ENCODE measurements at regions not wholly inside any gene's neighbourhood (a gene's known extent, or its start where the extent isn't known, plus 50 kb on each side); places are given as distances from the start of the nearest gene placed in this dataset.
"Not testable (repeated sequence)": the region's sequence is repeated elsewhere in the genome, so short reads cannot be mapped to it uniquely, and the experiment has no call there.

DNA sequence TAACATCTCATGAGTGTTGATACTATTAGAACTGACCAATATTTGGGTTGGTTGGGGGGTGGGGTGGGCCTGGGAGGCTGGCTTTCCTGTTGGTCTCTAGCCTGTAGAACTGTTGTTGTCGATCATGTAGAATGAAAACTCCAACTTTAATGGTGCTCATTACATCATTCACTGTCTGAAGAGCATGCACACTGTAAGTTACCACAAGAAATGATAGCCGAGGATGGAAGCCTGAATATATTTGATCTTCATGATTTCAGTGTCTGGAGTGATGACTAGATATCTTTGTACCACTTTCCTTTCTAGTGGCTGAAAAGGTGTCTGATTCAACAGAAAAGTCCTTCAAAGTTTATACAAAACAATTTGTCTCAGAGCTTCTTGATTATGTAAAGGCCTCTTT lies 123.6 kb downstream of the XCL2 start:
- no peak for DNase-seq (ENCODE audit: low spot score)

DNA sequence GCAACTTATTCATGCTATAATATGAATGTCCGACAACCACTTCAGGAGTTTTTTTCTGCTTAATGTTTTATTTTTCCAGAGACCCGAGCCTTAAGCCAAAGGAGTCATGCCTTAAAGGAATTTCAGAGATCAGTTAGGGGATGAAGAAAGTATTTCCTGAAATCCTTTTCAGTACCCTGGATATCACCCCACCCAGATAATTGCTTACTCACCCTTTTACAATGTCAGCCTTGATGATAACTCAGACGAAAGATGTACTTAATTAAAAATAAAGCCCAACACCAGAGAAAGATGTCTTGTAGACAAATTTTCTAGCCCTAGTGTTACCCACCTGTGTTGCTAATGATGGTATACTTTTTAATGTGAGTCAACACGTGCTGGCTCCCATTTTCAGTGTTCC lies 124.1 kb downstream of the XCL2 start:
- DNase-seq (ENCODE audit: low spot score), result peak; percentile 77

DNA sequence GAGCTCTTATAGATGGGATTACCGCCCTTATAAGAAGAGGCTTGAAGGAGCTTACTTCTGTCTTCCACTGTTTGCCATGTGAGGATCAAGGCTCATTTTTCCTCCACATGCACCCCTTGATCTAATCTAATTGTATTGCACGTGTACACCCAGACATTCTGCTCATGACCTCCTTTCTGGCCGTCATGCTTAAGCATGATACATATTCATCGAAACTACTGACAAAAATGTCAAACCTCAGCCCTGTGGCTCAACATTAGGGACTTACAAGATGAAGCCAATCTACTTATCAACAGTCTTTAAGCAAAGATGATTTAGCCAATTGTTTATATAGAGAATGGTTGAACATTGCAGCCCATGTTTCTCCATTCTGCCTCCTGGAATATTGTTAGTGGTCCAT lies 127.6 kb downstream of the XCL2 start:
- no peak for DNase-seq (ENCODE audit: low spot score)

DNA sequence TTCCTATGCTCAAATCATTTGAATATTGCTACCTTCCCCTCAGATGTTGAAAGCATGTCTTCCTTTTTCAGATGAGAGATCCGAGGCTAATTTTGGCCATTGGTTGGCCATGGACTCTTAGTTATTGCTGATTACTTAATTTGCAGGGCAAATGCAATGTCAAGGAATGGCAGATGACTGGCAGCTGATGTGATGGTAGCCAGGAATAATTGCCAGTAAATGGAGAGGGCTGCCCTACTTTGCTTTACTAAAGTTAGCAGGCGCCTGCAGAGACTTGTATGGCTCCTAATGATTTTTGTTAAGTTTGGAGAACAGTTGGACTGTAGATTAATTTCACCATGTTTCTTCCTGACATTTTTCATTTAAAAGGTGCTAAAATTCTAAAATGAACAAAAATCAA lies 128.9 kb downstream of the XCL2 start:
- no peak for DNase-seq (ENCODE audit: low spot score)

DNA sequence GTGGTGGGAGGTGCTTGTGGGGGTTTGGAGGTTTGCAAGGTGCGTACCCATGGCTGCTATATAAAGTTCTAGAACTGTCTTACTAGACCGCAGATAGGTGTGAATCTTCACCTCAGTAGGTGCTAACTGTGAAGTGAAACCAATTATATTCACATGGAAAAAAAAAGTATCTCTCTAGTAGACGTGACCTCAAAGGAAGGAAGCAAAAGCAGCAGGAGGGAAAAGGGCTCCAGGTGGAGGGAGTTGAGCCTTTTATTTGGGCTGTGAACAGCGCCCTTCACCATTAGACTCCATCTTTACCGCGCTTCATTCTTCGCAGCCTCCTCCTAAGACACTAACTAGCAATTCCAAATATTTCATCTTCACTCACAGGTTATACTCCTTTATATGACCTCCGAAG lies 129.8 kb downstream of the TBX19 start:
- no peak for DNase-seq (ENCODE audit: low spot score)

DNA sequence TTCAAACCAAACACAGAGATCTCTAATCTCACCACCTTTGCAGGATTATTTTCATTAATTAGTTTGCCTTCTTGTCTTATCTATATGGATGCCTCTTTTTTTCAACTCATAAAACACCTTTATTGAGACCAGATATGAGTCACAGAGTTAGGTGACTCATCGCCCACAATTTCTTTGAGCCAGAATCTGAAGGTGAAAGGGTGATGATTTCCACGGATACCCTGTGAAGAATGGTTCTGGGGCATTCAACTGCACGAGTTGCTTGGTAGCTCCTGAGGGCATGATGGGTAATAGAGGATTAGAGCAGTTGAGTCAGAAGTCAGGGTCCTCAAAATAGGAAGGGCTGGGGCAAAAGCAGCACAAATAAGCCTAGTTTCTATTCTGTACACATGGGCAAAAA lies 128.2 kb downstream of the TBX19 start:
- DNase-seq (ENCODE audit: low spot score), result peak; percentile 89

DNA sequence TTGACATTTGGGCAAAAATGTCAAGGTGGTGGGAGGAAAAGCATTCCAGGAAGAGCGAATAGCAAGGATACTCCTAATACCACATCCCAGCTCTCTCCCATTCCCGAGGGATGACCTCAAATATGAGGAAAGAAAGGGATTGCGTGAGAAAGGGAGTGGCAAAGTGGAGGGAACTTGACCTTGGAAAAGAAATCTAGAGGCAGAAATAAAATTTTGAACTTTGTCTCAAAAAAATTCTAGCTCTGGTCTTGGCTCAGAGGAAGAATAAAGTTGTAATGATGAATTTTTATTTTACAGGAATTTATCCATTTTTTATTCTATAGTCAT lies 127.8 kb downstream of the TBX19 start:
- peak; percentile 63 for DNase-seq (ENCODE audit: low spot score)

DNA sequence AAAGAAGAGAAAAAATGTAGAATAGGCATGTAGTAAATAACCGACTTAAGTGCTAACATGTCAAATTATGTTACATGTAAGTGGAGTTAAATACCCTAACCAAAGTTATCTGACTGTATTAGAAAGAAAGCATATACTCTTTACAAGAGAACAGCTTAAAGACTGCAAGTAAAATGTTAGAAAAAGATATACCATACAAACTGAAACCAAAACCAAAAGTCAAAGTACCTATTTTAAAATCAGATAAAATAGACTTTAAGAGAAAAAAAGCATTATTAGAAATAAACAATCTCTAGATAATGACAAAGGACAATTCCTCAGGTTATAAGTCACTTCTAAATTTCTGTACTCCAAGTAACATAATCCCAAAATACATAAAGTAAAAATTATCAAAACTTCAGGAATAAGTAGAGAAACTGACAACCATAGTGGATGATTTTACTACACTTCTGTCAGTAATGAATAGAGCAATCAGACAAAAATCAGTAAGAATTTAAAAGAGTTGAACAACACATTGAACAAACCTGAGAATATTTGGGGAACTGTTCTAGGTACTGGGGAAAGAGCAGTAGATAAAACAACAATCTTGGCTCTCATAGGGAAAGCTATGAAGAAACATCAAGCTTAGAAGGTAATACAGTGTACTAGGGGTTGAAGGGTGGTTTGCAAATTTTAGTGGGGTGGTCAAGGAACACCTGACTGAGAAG lies 127.3 kb downstream of the TBX19 start:
- no peak for DNase-seq (ENCODE audit: low spot score)

DNA sequence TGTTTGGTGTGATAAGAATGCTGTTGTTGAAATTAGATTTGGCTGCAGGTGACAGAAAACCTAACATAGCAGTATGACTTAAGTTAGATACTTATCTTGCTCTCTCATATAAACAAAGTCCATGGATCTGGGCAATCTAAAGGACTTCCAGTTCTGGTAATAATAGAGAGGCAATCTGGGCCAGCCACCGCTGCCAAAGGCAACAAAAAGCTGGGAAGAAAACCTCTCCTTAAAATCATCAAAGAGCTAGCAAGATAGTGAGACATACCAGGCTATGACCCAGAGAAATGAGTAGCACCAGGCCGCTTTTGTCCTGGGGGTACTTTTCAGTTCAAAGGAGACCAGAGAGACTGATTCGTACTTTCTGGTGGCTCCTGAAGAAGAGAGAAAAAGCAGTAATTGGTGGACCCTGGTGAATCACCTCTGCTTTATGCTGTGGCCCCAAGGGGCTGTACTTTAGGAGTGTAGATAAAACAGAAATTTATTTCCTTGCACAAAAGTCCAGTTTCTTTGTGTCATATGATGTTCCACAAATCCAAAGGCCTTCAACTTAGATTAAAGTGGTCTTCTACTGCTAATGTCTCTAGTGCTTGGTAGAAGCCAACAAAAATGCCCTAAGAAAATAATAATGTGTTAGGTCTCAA lies 125.4 kb downstream of the TBX19 start:
- DNase-seq (ENCODE audit: low spot score), result no peak

DNA sequence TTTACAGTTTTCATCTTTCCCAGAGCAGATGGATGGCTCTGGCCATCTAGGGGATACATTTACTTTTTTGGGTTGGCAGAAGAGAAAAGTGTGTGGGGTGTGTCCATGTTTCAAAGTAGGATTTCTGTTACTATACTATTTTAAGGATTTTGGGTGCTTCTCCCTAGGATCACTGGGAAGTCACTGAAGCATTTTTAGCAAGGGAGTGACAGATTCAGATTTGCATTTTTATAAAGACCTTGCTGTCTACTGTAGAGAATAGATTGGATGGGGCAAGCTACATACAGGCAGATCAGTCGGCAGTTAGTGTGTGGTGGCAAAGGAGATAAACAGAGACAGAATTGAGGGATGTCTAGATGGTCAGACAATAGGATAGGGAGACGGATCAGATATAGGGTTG lies 122.5 kb downstream of the TBX19 start:
- no peak for DNase-seq (ENCODE audit: low spot score)

DNA sequence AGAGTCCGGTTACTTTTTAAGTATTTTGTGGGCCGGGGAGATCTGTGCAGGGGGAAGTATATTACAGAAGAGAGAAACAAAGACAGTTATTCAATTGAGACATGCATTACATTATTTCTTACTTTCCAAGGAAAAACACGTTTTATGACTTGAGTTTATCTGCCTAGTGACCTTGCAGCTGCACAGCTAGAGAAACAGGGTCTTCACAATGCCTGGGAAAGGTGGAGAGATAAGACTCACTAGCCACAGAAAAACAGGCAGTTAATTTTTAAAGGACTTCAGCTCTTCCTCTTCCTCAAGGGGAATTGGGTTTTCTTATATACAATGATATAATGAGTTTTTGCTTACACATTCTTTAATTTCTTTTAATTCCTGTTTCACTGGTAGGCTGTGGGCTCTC lies 121.8 kb downstream of the TBX19 start:
- not testable (repeated sequence) for DNase-seq (ENCODE audit: low spot score)

DNA sequence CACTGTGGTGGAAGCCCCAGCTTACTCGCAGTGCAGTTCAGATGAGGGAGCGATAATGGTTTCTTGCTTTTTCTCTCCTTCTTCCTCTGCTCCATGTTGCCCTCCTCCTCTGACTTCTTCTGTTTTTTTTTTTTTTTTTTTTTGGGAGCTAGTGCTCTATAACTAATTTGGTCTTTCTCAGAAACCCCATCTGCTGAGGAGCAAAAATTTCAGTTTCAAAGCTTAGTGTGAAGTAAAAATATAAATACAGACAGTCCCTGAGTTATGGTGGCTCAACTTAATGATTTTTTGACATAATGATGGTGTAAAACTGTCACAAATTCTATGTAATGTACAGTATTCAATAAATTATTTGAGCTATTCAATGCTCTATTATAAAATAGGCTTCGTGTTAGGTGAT lies 120.7 kb downstream of the TBX19 start:
- no peak for DNase-seq (ENCODE audit: low spot score)

DNA sequence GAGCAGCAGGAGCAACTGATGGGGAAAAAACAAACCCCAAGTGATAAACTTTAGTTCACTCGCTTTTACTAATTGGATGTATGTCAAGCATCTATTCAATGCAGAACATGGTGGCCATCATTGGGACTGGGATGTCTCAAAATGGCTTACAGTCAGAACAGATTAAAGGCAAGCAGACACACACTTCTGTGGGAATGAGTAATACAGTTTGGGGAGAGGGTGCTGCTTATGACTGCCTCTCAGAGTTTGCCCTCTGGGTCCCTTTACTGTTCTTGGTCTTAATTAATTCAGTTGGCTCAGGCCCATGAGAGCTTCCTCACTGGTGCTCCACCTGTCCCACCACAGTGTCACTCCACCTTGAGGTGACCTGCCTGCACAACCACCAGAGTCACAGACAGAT lies 119.5 kb downstream of the TBX19 start:
- DNase-seq (ENCODE audit: low spot score), result no peak

DNA sequence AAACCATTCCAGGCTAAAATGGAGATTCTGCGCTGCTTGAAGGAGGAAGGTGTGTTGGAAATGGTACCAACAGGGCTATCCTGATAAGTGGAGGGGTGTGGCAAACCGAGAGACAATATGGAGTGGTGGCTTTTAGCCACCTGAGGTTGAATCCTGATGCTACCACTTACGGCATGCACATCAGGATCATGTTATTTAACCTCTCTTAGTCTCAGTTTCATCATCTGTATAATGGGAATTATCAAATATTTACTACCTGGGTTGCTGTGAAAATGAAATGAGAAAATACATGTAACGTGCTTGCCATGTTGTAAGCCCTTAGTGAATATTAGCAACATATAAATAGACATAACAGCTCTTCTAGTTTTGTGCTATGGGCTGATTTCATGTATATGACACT lies 117.1 kb downstream of the TBX19 start:
- DNase-seq (ENCODE audit: low spot score), result no peak

DNA sequence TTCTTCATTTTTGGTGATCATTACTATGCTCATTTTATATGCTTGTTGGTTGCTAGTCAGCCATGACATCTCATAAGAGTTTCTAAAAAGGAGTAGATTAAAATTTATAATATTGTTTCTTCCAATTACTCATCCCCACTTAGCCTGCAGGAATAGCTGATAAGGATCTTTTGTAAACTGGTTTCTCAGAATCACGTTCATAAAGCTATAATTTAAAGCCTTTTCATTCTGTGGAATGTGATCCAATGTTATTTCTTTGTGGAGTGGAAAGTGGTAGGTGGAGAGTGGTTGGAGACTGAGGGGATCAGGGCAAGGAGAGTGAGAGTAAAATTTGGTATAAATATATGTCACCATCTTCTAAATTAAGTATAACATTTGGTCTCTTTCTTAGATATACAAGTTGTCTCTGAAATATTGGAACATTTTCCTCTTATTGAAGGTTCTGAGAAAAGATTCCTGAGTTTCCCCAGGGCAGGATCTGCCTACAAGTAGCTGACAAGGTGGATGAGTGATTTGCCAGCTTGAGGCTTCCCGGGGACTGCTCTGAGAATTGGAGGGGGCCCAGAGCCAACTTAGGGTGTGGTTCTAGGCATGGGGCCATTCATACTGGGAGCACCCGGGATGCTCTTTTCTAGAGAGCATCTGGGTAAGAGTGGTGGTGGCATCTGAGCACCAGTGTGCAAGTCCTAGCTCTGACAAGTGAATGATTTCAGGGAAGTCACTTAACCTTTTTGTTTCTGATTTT lies 116.4 kb downstream of the TBX19 start:
- DNase-seq (ENCODE audit: low spot score), result peak; percentile 65

DNA sequence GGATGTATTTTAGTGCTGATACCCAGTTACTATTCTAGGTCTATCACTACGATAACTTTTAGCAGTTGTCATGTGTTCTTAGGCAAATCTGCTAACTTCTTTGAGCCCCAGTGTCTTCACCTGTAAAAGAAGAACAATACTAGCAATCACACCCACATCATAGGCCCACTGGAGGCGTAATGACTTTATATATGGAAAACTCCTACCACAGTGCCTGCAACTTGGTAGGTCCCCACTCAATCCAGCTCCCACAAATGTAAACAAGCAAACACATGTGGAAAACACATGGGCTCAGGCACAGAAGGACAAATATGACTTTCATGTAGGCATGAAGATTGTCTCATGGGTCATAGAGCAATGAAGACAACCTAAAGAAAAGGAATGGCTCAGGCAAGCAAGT lies 115.8 kb downstream of the TBX19 start:
- DNase-seq (ENCODE audit: low spot score), result no peak

DNA sequence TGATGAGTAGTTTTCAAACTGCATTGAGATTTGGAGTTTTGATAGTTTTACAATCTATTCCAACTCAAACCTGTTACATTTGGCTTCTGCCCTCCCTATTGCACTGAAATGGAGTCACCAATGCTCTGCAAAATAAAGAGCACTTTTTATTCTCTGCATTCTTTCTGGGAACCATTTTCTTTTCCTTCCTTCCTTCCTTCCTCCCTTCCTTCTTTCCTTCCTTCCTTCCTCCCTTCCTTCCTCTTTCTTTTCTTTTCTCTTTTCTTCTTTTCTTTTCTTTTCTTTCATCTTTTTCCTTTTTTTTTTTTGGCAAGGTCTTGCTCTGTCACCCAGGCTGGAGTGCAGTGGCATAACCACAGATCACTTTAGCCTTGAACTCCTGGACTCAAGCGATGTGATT lies 114.2 kb downstream of the TBX19 start:
- DNase-seq (ENCODE audit: low spot score), result no peak

DNA sequence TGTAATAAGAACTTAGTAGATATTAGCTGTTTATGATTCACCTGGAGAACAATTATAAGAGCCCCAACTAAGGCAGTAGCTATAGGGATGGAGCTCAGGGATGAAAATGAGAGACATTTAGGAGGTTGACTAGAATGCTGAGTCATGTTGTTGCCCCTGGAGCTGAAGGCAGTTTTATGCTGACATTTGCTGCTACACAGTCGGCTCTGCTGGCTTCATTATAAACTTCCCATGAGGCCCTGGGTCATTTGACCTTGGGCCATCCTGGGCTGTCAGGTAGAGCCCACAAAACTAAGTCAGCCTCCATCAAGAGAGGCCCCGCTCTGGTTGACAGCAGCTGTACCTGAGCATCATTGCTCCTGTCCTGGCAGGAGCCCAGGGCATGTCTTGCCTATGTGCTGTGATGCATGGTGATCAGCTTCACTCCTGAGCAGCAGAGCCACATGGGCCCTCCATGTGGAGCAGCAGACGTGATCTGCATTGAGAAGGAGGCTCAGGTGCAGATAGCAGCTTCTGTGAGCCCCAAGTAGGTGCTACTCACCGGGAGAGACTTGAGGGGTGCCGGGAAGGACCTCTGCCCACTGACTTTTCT lies 112.4 kb downstream of the TBX19 start:
- DNase-seq (ENCODE audit: low spot score), result peak; percentile 28

DNA sequence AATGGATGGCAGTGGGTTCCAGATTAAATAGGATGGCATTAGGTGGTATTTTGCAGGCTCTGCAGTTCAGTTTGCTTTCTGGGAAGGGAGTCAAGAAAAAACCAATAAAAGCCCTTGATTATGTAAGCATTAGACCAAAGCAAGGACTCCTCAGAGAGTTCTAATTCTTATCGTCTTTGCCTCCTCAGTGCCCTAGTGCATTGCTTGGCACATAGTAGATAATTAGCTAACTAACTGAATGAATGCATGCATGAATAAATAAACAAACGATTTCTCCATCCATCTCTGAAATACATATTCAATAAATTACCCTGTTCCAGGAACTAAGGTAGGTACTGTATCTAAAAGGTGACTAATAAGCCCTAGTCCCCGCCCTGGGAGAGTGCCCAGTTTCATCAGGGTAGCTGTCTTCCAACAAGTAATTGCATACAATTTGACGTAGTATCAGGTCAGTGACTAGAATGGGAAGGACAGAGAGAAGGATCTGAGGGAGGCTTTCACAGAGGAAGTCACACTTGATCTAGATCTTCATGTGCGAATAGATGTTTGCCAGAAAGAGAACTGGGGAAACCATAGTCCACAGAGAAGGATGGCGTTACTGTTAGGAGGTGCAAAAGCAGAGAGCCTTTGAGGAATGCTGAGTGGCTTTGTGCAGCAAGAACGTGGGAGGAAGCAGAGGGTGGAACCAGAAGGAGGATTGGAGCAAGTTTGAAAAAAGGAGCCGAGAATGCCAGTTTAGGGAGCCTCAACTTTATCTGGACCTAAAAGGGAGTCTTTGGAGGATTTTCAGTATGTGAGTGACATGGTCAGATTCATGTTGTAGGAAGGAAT lies 111.4 kb downstream of the TBX19 start:
- DNase-seq (ENCODE audit: low spot score), result peak; percentile 58

DNA sequence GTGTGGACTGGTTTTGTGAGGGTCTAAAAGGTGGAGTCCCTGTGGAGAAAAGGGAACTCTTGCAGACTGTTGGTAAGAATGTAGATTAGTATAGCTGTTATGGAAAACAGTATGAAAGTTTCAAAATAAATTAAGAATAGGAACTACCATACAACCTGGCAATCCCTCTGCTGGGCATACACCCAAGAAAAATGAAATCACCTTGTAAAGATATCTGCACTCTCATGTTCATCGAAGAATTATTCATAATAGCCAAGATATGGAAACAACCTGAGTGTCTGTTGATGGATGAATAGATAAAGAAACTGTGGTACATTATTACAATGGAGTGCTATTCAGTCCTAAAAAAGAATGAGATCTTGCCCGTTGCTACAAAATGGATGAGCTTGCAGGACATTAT lies 109.6 kb downstream of the TBX19 start:
- no peak for DNase-seq (ENCODE audit: low spot score)

DNA sequence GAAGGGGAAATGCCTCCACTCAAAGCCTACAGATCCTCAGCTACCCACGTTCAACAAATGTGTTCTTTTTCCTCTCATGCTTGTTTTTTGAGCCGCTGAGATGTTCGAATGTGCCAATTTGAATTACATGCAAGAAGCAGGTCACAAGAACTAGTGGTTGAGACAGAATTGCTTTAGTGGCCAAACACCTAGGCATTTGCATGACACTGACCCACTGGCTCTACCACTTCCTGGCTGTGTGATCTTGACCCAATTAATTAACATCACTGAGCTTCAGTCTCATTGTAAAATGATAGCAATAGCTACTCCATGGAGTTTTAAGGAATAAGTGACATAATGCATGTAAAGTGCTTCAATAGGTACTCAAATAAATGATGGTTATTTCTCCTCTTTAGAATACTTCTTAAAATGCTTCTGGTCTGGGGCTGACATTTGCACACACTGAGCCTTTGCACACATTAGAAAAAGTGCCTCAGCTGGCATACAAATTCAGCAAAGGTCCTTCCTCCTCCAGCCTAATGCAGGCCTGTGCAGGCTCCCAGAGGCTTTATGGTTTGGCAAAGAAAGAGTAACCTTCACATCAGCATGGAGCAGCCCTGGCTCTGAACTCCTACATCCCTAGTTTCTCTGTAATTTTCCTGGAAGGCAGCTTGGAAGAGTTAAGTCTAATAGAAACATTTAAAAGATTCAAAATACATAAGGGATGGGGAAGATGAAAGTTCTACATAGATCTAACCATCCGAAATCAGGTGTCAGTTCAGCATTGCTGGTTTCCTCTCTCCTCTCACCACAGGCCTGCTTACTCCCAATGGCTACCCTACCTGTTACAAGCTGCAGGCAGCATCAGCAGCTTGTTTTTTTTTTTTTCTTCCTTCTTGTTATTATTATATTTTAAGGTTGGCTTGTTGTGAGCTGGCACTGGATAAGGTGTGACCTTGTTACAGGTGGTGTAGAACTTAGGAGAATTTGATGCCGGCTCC lies 107.4 kb downstream of the TBX19 start:
- DNase-seq (ENCODE audit: low spot score), result no peak

All from A172 (cell line).